Upper lobe of left lung (tissue), 6 donors: ENCODE measurements at regions not wholly inside any gene's neighbourhood (a gene's known extent, or its start where the extent isn't known, plus 50 kb on each side); places are given as distances from the start of the nearest gene placed in this dataset.

ENCODE experiments used
- ATAC-seq, 2 donors: fragments of 200-7000 bp; cut with Tn5 transposase; one replicate each; pipeline ENCODE4 v1.9.1; 2022; ENCODE audit warnings: mild to moderate bottlenecking in 2 of 2, moderate library complexity in 2 of 2; ENCODE audit not compliant: low FRiP score in 2 of 2
- DNase-seq, 2 donors: peaks; one replicate each; pipeline ENCODE4 v3.0.0-alpha.2; 2019 to 2020
- H3K27ac ChIP-seq, 4 donors: fragments of 200-600 bp; sonication (generic); one replicate each; pipeline ENCODE4 v1.5.1; 2016 to 2019
- H3K27me3 ChIP-seq, 4 donors: fragments of 200-600 bp; sonication (generic); one replicate each; pipeline ENCODE4 v1.5.1; 2017 to 2019
- H3K36me3 ChIP-seq, 4 donors: fragments of 200-600 bp; sonication (generic); one replicate each; pipeline ENCODE4 v1.5.1; 2016 to 2019
- H3K4me1 ChIP-seq, 4 donors: fragments of 200-600 bp; sonication (generic); one replicate each; pipeline ENCODE4 v1.5.1; 2018 to 2019
- H3K4me3 ChIP-seq, 4 donors: fragments of 200-600 bp; sonication (generic); one replicate each; pipeline ENCODE4 v1.5.1; 2017 to 2019; ENCODE audit warnings: mild to moderate bottlenecking in 2 of 4, moderate library complexity in 1 of 4
- H3K9me3 ChIP-seq, 4 donors: fragments of 200-600 bp; sonication (generic); one replicate each; pipeline ENCODE4 v1.5.1; 2018 to 2019
- EP300 ChIP-seq, 4 donors: sonication (generic); formaldehyde crosslinking; IDR thresholded peaks; one replicate each; pipeline ENCODE4 v1.5.1; 2017; ENCODE audit warnings: antibody characterized with exemption in 4 of 4, control low read depth in 2 of 4
- POLR2A ChIP-seq, 4 donors: fragments of 450-650 bp; IDR thresholded peaks; one replicate each; pipeline ENCODE4 v1.5.1; 2016 to 2017; ENCODE audit warnings: antibody characterized with exemption in 4 of 4, mild to moderate bottlenecking in 2 of 4
- POLR2AphosphoS5 ChIP-seq, 2 donors: sonication (generic); formaldehyde crosslinking; IDR thresholded peaks; one replicate each; pipeline ENCODE4 v1.5.1; 2017; ENCODE audit warnings: antibody characterized with exemption in 2 of 2
- WGBS, 2 donors: methylation state at CpG; one replicate each; pipeline ENCODE4 v1.1.5; 2017 to 2018; 5-methylcytosine and 5-hydroxymethylcytosine counted together
- TF ChIP-seq, protein P1 (sequence below), 6 experiments: fragments of 450-650 bp in 4 of 6; fragments of 200-600 bp in 2 of 6; sonication (generic) in 2 of 6; IDR thresholded peaks; one replicate each; pipeline ENCODE4 v1.5.1; 2016 to 2019; ENCODE audit warnings: antibody characterized with exemption in 6 of 6
- donor health status: DM: no; HTN: no; CAD: no; lungs with moderate emphysema.
- donor health status: DM: no; HTN: yes; CAD: no; lungs with severe emphysema.

DNA sequence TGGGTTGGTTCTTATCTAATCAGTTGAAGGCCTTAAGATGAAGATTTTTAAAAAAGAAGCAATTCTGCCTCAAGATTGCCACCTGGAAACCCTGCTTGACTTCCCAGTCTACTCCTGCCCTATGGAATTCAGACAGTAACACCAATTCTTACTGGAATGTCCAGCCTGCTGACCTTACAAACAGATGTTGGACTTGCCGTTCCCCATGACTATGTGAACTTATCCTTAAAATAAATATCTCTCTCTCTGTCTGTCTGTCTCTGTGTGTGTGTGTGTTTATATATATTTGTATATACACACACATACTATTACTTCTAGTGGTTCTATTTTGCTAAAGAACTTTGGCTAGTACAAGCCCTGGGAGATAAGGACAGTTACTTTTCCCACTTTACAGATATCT, 675.3 kb downstream of the SLC4A3 start:
- H3K4me3 ChIP-seq: no peak overlapping the region
- TF ChIP-seq POLR2A (IDR thresholded peaks at IDR 0.05): no peak
- TF ChIP-seq POLR2AphosphoS5 (IDR thresholded peaks at IDR 0.05): no peak
- H3K27ac ChIP-seq: no peak overlapping the region
- H3K9me3 ChIP-seq: no peaks in the 10 kb centered on the region
- no peaks in the 10 kb centered on the region for H3K27me3 ChIP-seq
- ATAC-seq: no peak
- H3K36me3 ChIP-seq: no peaks in the 10 kb centered on the region
- DNase-seq: no peak
- no peaks in the 10 kb centered on the region for H3K4me1 ChIP-seq
- 71 to 85% methylated on average over 1 of the region's 1 CpG for WGBS, 2 donors

DNA sequence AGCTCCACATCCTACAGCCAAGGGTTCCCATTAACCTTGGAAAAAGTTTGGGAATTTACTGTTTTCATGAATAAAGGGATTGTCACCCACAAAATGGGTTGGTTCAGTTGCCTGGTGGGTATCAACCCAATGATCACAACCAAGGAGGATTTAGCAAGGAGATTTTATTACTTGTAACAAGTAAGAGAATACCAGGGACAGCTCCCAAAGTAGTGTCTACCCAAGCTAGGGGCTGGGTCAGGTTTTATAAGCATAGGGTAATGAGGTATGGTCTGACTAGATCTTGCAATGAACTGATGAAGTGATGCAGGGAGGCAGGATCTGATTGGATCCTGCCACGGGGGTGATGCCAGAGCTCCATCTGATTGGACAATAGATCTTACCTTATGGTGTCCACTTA, 681.8 kb downstream of the SLC4A3 start:
- WGBS, 2 donors: 71 to 80% methylated on average over 1 of the region's 1 CpG
- Histone ChIP-seq H3K9me3 (no peaks in the 10 kb centered on the region), H3K36me3 (no peaks in the 10 kb centered on the region), H3K27me3 (no peaks in the 10 kb centered on the region), H3K4me3 (no peak overlapping the region), H3K4me1 (no peaks in the 10 kb centered on the region), H3K27ac (no peak overlapping the region)
- ATAC-seq (no peak), DNase-seq (no peak)
- TF ChIP-seq, protein P1, sequence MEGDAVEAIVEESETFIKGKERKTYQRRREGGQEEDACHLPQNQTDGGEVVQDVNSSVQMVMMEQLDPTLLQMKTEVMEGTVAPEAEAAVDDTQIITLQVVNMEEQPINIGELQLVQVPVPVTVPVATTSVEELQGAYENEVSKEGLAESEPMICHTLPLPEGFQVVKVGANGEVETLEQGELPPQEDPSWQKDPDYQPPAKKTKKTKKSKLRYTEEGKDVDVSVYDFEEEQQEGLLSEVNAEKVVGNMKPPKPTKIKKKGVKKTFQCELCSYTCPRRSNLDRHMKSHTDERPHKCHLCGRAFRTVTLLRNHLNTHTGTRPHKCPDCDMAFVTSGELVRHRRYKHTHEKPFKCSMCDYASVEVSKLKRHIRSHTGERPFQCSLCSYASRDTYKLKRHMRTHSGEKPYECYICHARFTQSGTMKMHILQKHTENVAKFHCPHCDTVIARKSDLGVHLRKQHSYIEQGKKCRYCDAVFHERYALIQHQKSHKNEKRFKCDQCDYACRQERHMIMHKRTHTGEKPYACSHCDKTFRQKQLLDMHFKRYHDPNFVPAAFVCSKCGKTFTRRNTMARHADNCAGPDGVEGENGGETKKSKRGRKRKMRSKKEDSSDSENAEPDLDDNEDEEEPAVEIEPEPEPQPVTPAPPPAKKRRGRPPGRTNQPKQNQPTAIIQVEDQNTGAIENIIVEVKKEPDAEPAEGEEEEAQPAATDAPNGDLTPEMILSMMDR (IDR thresholded peaks at IDR 0.05): no peak
- TF ChIP-seq EP300 (IDR thresholded peaks at IDR 0.05): no peak
- TF ChIP-seq POLR2A (IDR thresholded peaks at IDR 0.05): no peak
- TF ChIP-seq POLR2AphosphoS5 (IDR thresholded peaks at IDR 0.05): no peak

DNA sequence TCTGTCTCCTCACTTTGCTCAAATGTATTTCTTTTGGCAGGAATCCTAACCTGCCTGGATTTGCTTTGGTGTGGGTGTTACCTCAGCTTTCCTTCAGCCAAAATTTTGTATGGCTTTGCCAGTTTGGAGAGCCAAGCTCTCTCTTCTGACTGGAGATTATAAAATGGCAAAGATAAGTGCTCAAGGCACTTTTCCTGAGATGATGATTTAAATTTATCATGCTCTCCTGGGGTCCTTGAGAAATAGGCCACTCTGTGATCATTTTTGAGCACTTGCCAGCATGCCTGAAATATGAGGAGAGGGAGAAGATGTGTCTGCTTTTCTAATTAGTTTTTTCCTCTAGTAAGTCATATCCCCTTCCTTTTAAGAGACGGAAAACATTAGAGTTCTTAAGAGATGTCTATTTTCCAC, 683.0 kb downstream of the SLC4A3 start:
- DNase-seq (no peak), ATAC-seq (no peak)
- Histone ChIP-seq H3K27ac (no peak overlapping the region), H3K4me3 (no peak overlapping the region), H3K36me3 (no peaks in the 10 kb centered on the region), H3K9me3 (no peaks in the 10 kb centered on the region), H3K27me3 (no peaks in the 10 kb centered on the region), H3K4me1 (no peaks in the 10 kb centered on the region)
- TF ChIP-seq EP300 (IDR thresholded peaks at IDR 0.05): no peak
- no peak for TF ChIP-seq POLR2A (IDR thresholded peaks at IDR 0.05)
- TF ChIP-seq, protein P1 (IDR thresholded peaks at IDR 0.05): no peak
- no peak for TF ChIP-seq POLR2AphosphoS5 (IDR thresholded peaks at IDR 0.05)
- 73 to 75% methylated on average over 1 of the region's 1 CpG for WGBS, 2 donors

DNA sequence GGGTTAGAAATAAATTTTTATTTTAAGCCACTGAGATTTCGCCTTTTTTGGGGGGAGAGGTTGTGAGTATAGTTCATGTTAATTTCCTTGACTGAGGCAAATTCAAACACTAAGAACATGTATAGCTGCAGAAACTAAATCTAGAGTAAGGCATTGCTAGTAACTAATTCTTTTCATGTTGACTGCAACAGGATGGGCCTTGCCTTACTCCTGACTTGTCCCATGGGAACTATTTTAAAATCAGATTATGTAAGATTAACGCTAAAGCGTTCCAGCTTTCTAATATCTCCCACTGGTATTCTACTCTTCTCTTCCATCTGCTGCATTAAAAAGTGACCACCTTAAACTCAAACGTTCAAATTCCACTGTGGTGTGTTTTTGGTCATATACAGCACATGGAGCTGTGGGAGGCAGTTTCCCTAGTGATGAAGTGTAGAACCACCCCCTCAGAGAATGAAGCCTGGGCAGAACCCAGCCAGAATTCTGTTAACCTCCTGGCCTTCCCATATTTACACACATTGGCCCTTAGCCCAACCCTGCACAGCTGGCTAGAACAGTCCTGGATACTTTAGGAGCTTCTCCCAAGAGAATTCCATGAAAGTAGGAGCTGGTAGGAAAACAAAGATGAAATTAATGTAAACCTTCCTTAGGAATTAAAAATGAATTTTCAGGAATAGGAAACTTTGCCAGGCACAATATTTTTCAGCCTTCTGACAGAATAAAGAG, 687.8 kb downstream of the SLC4A3 start:
- Histone ChIP-seq H3K36me3 (no peaks in the 10 kb centered on the region), H3K27me3 (no peaks in the 10 kb centered on the region), H3K4me3 (no peak overlapping the region), H3K27ac (no peak overlapping the region), H3K9me3 (no peaks in the 10 kb centered on the region), H3K4me1 (no peaks in the 10 kb centered on the region)
- 69 to 79% methylated on average over 4 of the region's 4 CpGs for WGBS, 2 donors
- ATAC-seq (no peak), DNase-seq (no peak)
- TF ChIP-seq, protein P1 (IDR thresholded peaks at IDR 0.05): no peak
- TF ChIP-seq POLR2A (IDR thresholded peaks at IDR 0.05) (no peak), POLR2AphosphoS5 (IDR thresholded peaks at IDR 0.05) (no peak)

DNA sequence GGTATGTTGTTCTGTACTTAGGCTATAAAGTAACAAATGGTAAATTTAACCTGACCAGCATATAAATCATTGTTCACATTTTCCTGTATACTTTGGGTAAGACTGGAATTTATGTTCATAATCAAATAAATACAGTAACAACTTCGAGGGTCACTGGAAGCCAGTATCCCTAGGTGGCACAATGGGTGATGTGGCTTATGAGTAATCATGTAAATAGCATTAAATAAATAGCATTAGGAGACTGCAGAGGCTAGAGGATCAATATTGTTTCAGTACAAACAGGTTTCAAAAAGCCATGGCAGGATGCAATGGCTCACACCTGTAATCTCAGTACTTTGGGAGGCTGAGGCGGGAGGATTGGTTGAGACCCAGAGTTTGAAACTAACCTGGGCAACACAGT, 690.6 kb downstream of the SLC4A3 start:
- TF ChIP-seq POLR2AphosphoS5 (IDR thresholded peaks at IDR 0.05) (no peak), EP300 (IDR thresholded peaks at IDR 0.05) (no peak), POLR2A (IDR thresholded peaks at IDR 0.05) (no peak)
- TF ChIP-seq, protein P1 (IDR thresholded peaks at IDR 0.05): no peak
- ATAC-seq (no peak), DNase-seq (no peak)
- Histone ChIP-seq H3K27me3 (no peaks in the 10 kb centered on the region), H3K27ac (no peak overlapping the region), H3K4me3 (no peak overlapping the region), H3K4me1 (no peaks in the 10 kb centered on the region), H3K9me3 (no peaks in the 10 kb centered on the region), H3K36me3 (no peaks in the 10 kb centered on the region)
- 77 to 86% methylated on average over 2 of the region's 2 CpGs for WGBS, 2 donors
